CD14-positive monocyte (primary cell): ENCODE measurements at regions not wholly inside any gene's neighbourhood (a gene's known extent, or its start where the extent isn't known, plus 50 kb on each side); places are given as distances from the start of the nearest gene placed in this dataset.

Source experiments
- DNase-seq, 3 donors: peaks; one replicate each; pipeline ENCODE4 v3.0.0-alpha.2; 2011 to 2022
- H2AFZ ChIP-seq: 2 replicates; pipeline ENCODE4 v1.6.0; 2012; ENCODE audit warnings: mild to moderate bottlenecking, low read depth, low read length, inconsistent platforms; ENCODE audit not compliant: insufficient read depth, poor library complexity, severe bottlenecking
- H3K27ac ChIP-seq, 2 donors: 1 replicate in 1 of 2; 2 replicates in 1 of 2; pipeline ENCODE4 v1.5.1; 2012 to 2013; ENCODE audit warnings: low read length in 2 of 2, control low read depth in 1 of 2, inconsistent platforms in 1 of 2, low read depth in 1 of 2, mild to moderate bottlenecking in 1 of 2
- H3K27me3 ChIP-seq, 2 donors: one replicate each; pipeline versions ENCODE4 v1.6.0 to v1.6.1; 2011 to 2013; ENCODE audit warnings: low read length in 2 of 2; ENCODE audit not compliant: control insufficient read depth in 2 of 2, insufficient read depth in 2 of 2
- H3K36me3 ChIP-seq, 2 donors: replicated peaks in 1 of 2; 1 replicate in 1 of 2; 2 replicates in 1 of 2; pipeline versions ENCODE4 v1.5.1 to v1.6.1; 2012 to 2013; ENCODE audit warnings: low read length in 2 of 2, control low read depth in 1 of 2, inconsistent platforms in 1 of 2, mild to moderate bottlenecking in 1 of 2; ENCODE audit not compliant: insufficient read depth in 2 of 2, control insufficient read depth in 1 of 2
- H3K4me1 ChIP-seq, 2 donors: 1 replicate in 1 of 2; 2 replicates in 1 of 2; pipeline versions ENCODE4 v1.5.1 to v1.6.1; 2012 to 2013; ENCODE audit warnings: low read length in 2 of 2, control low read depth in 1 of 2, inconsistent platforms in 1 of 2, mild to moderate bottlenecking in 1 of 2, moderate library complexity in 1 of 2; ENCODE audit not compliant: insufficient read depth in 2 of 2, control insufficient read depth in 1 of 2
- H3K4me2 ChIP-seq: replicated peaks from 2 replicates; pipeline ENCODE3; 2012; ENCODE audit warnings: low read length, moderate library complexity, mild to moderate bottlenecking; ENCODE audit not compliant: poor library complexity, severe bottlenecking; ENCODE audit errors: extremely low read depth
- H3K4me3 ChIP-seq, 3 experiments: fragments of 200-600 bp in 1 of 3; sonication (generic) in 1 of 3; replicated peaks in 1 of 3; 1 replicate in 2 of 3; 2 replicates in 1 of 3; pipeline ENCODE4 v1.5.1; 2011 to 2013; ENCODE audit warnings: low read length in 3 of 3, mild to moderate bottlenecking in 3 of 3, control low read depth in 2 of 3, low read depth in 2 of 3, inconsistent platforms in 1 of 3, moderate library complexity in 1 of 3
- H3K79me2 ChIP-seq: 2 replicates; pipeline ENCODE4 v1.6.0; 2012; ENCODE audit warnings: mild to moderate bottlenecking, control low read depth, inconsistent platforms, low read length, moderate library complexity; ENCODE audit not compliant: insufficient read depth
- H3K9ac ChIP-seq: 2 replicates; pipeline ENCODE4 v1.6.0; 2017; ENCODE audit warnings: low read length, mild to moderate bottlenecking; ENCODE audit not compliant: insufficient read depth, poor library complexity, severe bottlenecking
- H3K9me3 ChIP-seq, 2 donors: replicated peaks in 1 of 2; 1 replicate in 1 of 2; 2 replicates in 1 of 2; pipeline versions ENCODE4 v1.5.1 to v1.6.1; 2012 to 2013; ENCODE audit warnings: low read length in 2 of 2, control low read depth in 1 of 2; ENCODE audit not compliant: control insufficient read depth in 1 of 2, insufficient read depth in 1 of 2
- H4K20me1 ChIP-seq: 2 replicates; pipeline ENCODE4 v1.6.0; 2012; ENCODE audit warnings: mild to moderate bottlenecking, low read length, control low read depth, moderate library complexity; ENCODE audit not compliant: insufficient read depth
- H3K27ac Mint-ChIP-seq, 7 donors: one replicate each; pipeline ENCODE4 v1.8.0; 2020; ENCODE audit warnings: mild to moderate bottlenecking in 7 of 7, mixed read lengths in 7 of 7, moderate library complexity in 6 of 7, inconsistent platforms in 2 of 7
- H3K27me3 Mint-ChIP-seq, 3 donors: one replicate each; pipeline ENCODE4 v1.8.0; 2021 to 2022; ENCODE audit warnings: low read depth in 3 of 3, mild to moderate bottlenecking in 3 of 3, mixed read lengths in 3 of 3, moderate library complexity in 3 of 3, inconsistent platforms in 1 of 3
- H3K36me3 Mint-ChIP-seq, 2 donors: one replicate each; pipeline ENCODE4 v1.8.0; 2020; ENCODE audit warnings: mixed read lengths in 2 of 2, inconsistent platforms in 1 of 2, mild to moderate bottlenecking in 1 of 2
- H3K4me1 Mint-ChIP-seq: one replicate; pipeline ENCODE4 v1.8.0; 2020; ENCODE audit warnings: mild to moderate bottlenecking, mixed read lengths
- H3K4me3 Mint-ChIP-seq, 2 donors: one replicate each; pipeline ENCODE4 v1.8.0; 2020; ENCODE audit warnings: mild to moderate bottlenecking in 2 of 2, mixed read lengths in 2 of 2, moderate library complexity in 1 of 2
- H3K9me3 Mint-ChIP-seq, 7 donors: one replicate each; pipeline ENCODE4 v1.8.0; 2020 to 2022; ENCODE audit warnings: mixed read lengths in 7 of 7, mild to moderate bottlenecking in 6 of 7, moderate library complexity in 6 of 7, inconsistent platforms in 2 of 7
- WGBS: methylation state at CpG from one replicate; pipeline ENCODE4 v1.1.5; 2013; ENCODE audit warnings: missing lambda C conversion rate; ENCODE audit not compliant: insufficient coverage; 5-methylcytosine and 5-hydroxymethylcytosine counted together
- intact Hi-C, 2 donors: fragments of 100-400 bp; cut with micrococcal nuclease; formaldehyde crosslinking; loops; one replicate each; pipeline versions ENCODE4 v1.15.0 to v1.15.1; 2023
- TF ChIP-seq, protein P1 (sequence below): fragments of 200-600 bp; IDR thresholded peaks from one replicate; pipeline ENCODE4 v1.8.0; 2022; ENCODE audit warnings: antibody characterized with exemption, mild to moderate bottlenecking

DNA sequence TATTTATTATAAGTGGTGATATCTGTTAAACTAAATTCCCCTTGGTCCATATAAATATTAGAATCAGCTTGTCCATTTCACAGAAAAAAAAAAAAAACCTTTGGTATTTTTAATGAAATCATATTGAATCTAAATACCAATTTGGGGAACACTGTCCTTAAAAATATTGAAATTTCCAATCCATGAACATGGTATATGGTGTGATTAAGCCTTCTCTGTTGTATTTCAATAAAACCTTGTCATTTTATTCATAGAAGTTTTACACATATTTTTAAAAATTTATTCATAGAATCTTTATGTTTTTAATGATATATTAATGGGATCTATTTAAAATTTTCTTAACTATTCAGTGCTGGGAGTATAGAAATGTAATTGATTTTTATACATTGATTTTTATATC lies 135.3 kb downstream of the CEP120 start:
- peaks cover 0 to 10% (median 2%) of the 10 kb centered on the region in 7 donors for H3K9me3 Mint-ChIP-seq
- H3K27me3 ChIP-seq = peaks cover 15 to 17% of the 10 kb centered on the region in 2 donors

DNA sequence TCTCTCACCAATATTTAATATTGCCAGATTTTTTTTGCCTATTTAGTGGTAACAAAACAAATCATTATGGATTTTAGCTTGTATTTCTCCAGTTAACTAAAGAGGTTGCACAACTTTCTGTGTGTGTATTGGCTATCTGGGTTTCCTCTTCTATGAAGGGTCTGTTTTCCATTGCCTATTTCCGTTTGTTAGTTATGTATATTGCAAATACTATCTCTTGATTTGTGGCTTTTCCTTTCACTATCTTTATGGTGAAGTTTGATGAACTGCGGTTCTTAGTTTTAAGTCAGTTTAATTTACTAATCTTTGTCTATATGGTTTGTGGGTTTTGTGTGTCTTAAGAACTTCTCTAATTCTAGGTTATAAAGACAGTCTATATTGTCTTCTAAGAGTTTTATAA lies 136.3 kb downstream of the CEP120 start:
- H3K4me3 Mint-ChIP-seq = peak overlapping the region in 1 of 2 donors; percentile 16
- H3K4me1 ChIP-seq = no peaks in the 10 kb centered on the region
- H3K36me3 ChIP-seq = no peaks in the 10 kb centered on the region
- WGBS = no CpG with 5 or more reads among the region's 2 CpGs
- H3K4me2 ChIP-seq = no peak overlapping the region
- H2AFZ ChIP-seq = no peak overlapping the region
- H3K4me3 ChIP-seq = no peak overlapping the region
- H3K9ac ChIP-seq = no peak overlapping the region
- no peak for DNase-seq
- H3K79me2 ChIP-seq = no peaks in the 10 kb centered on the region
- H3K4me1 Mint-ChIP-seq = no peaks in the 10 kb centered on the region
- TF ChIP-seq, protein P1, sequence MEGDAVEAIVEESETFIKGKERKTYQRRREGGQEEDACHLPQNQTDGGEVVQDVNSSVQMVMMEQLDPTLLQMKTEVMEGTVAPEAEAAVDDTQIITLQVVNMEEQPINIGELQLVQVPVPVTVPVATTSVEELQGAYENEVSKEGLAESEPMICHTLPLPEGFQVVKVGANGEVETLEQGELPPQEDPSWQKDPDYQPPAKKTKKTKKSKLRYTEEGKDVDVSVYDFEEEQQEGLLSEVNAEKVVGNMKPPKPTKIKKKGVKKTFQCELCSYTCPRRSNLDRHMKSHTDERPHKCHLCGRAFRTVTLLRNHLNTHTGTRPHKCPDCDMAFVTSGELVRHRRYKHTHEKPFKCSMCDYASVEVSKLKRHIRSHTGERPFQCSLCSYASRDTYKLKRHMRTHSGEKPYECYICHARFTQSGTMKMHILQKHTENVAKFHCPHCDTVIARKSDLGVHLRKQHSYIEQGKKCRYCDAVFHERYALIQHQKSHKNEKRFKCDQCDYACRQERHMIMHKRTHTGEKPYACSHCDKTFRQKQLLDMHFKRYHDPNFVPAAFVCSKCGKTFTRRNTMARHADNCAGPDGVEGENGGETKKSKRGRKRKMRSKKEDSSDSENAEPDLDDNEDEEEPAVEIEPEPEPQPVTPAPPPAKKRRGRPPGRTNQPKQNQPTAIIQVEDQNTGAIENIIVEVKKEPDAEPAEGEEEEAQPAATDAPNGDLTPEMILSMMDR = no peak
- H3K27ac Mint-ChIP-seq = no peak overlapping the region
- peaks cover 15 to 17% of the 10 kb centered on the region in 2 donors for H3K27me3 ChIP-seq
- H3K27ac ChIP-seq = no peak overlapping the region
- H4K20me1 ChIP-seq = no peaks in the 10 kb centered on the region
- no peaks in the 10 kb centered on the region for H3K36me3 Mint-ChIP-seq
- no peaks in the 10 kb centered on the region for H3K9me3 ChIP-seq
- intact Hi-C loops = no loop called here
- peaks cover 21 to 31% (median 21%) of the 10 kb centered on the region in 3 donors for H3K27me3 Mint-ChIP-seq
- peaks cover 0 to 10% (median 2%) of the 10 kb centered on the region in 7 donors for H3K9me3 Mint-ChIP-seq

More for the DNA sequence above, 135.3 kb downstream of the CEP120 start:
- Mint-ChIP-seq H3K36me3 (no peaks in the 10 kb centered on the region), H3K27me3 (peaks cover 21 to 31% (median 21%) of the 10 kb centered on the region in 3 donors), H3K4me3 (no peak overlapping the region), H3K27ac (no peak overlapping the region), H3K4me1 (no peaks in the 10 kb centered on the region)
- H3K27ac ChIP-seq = no peak overlapping the region
- TF ChIP-seq, protein P1 = no peak
- H3K9me3 ChIP-seq = no peaks in the 10 kb centered on the region
- intact Hi-C loops = no loop called here
- no peak overlapping the region for H2AFZ ChIP-seq
- no peak overlapping the region for H3K4me2 ChIP-seq
- H3K9ac ChIP-seq = no peak overlapping the region
- H3K79me2 ChIP-seq = no peaks in the 10 kb centered on the region
- no peaks in the 10 kb centered on the region for H3K36me3 ChIP-seq
- no peak for DNase-seq
- no peaks in the 10 kb centered on the region for H3K4me1 ChIP-seq
- no peaks in the 10 kb centered on the region for H4K20me1 ChIP-seq
- H3K4me3 ChIP-seq = no peak overlapping the region
